Upper lobe of left lung (tissue), 4 donors: ENCODE measurements at regions not wholly inside any gene's neighbourhood (a gene's known extent, or its start where the extent isn't known, plus 50 kb on each side); places are given as distances from the start of the nearest gene placed in this dataset.

Experiments used
- EP300 ChIP-seq, 4 donors: sonication (generic); formaldehyde crosslinking; IDR thresholded peaks; one replicate each; pipeline ENCODE4 v1.5.1; 2017; ENCODE audit warnings: antibody characterized with exemption in 4 of 4, control low read depth in 2 of 4
- POLR2A ChIP-seq, 4 donors: fragments of 450-650 bp; IDR thresholded peaks; one replicate each; pipeline ENCODE4 v1.5.1; 2016 to 2017; ENCODE audit warnings: antibody characterized with exemption in 4 of 4, mild to moderate bottlenecking in 2 of 4
- POLR2AphosphoS5 ChIP-seq, 2 donors: sonication (generic); formaldehyde crosslinking; IDR thresholded peaks; one replicate each; pipeline ENCODE4 v1.5.1; 2017; ENCODE audit warnings: antibody characterized with exemption in 2 of 2
- TF ChIP-seq, protein P1 (sequence below), 6 experiments: fragments of 450-650 bp in 4 of 6; fragments of 200-600 bp in 2 of 6; sonication (generic) in 2 of 6; IDR thresholded peaks; one replicate each; pipeline ENCODE4 v1.5.1; 2016 to 2019; ENCODE audit warnings: antibody characterized with exemption in 6 of 6

GRCh38 chr2:123648956-123649355 is 376.1 kb upstream of the CNTNAP5 start:
- TF ChIP-seq, protein P1, sequence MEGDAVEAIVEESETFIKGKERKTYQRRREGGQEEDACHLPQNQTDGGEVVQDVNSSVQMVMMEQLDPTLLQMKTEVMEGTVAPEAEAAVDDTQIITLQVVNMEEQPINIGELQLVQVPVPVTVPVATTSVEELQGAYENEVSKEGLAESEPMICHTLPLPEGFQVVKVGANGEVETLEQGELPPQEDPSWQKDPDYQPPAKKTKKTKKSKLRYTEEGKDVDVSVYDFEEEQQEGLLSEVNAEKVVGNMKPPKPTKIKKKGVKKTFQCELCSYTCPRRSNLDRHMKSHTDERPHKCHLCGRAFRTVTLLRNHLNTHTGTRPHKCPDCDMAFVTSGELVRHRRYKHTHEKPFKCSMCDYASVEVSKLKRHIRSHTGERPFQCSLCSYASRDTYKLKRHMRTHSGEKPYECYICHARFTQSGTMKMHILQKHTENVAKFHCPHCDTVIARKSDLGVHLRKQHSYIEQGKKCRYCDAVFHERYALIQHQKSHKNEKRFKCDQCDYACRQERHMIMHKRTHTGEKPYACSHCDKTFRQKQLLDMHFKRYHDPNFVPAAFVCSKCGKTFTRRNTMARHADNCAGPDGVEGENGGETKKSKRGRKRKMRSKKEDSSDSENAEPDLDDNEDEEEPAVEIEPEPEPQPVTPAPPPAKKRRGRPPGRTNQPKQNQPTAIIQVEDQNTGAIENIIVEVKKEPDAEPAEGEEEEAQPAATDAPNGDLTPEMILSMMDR (IDR thresholded peaks at IDR 0.05), result no peak
- no peak for TF ChIP-seq POLR2A (IDR thresholded peaks at IDR 0.05)
- TF ChIP-seq POLR2AphosphoS5 (IDR thresholded peaks at IDR 0.05), result no peak
- TF ChIP-seq EP300 (IDR thresholded peaks at IDR 0.05), result no peak
